HCT116 (cell line): ENCODE measurements at regions not wholly inside any gene's neighbourhood (a gene's known extent, or its start where the extent isn't known, plus 50 kb on each side); places are given as distances from the start of the nearest gene placed in this dataset.

Experiments
- ATAC-seq: fragments of 200-7000 bp; cut with Tn5 transposase; 2 replicates; pipeline ENCODE4 v1.9.1; 2020; ENCODE audit warnings: mild to moderate bottlenecking, moderate library complexity
- BruUV-seq: library from RNA; stranded (reverse); fragments of 400-500 nt; replicated peaks from 2 replicates; lab custom pipeline; 2021; lab: Mats Ljungman, UMichigan
- CTCF ChIA-PET: fragments of 300-600 bp; sonication (Branson Sonifier 250); formaldehyde crosslinking; loops from one replicate; lab custom pipeline; 2021; ENCODE audit warnings: antibody characterized with exemption; lab: Charles Lee
- POLR2A ChIA-PET: fragments of 300-600, 350-600 bp; sonication (Branson Sonifier 250); formaldehyde crosslinking; loops from one replicate; lab custom pipeline; 2021; ENCODE audit warnings: antibody characterized with exemption; lab: Charles Lee
- RAD21 ChIA-PET, 2 experiments: fragments of 300-600 bp; sonication (Branson Sonifier 250); formaldehyde crosslinking; loops; one replicate each; lab custom pipeline; 2023; ENCODE audit warnings: low total read pairs in 2 of 2; ENCODE audit not compliant: uncharacterized antibody in 2 of 2, unreplicated experiment in 2 of 2, low non-redundant PET in 1 of 2; lab: Charles Lee
- DNase-seq: peaks from one replicate; pipeline ENCODE4 v3.0.0-alpha.2; 2010; ENCODE audit warnings: low read depth, low spot score
- H2AFZ ChIP-seq: fragments of 200-600 bp; shearing (Covaris generic), sonication (generic); 2 replicates; pipeline ENCODE4 v1.6.1; 2017; ENCODE audit warnings: low read depth, mixed run types, mixed read lengths, antibody characterized with exemption, low read length; ENCODE audit not compliant: poor library complexity, severe bottlenecking
- H3K27ac ChIP-seq: 2 replicates; pipeline ENCODE4 v1.5.1; 2012; ENCODE audit warnings: low read depth, low read length
- H3K27me3 ChIP-seq: fragments of 200-600 bp; sonication (generic); 2 replicates; pipeline ENCODE4 v1.6.1; 2016; ENCODE audit warnings: mixed run types, low read length, mixed read lengths; ENCODE audit not compliant: insufficient read depth
- H3K36me3 ChIP-seq, 2 experiments: fragments of 200-500 bp in 1 of 2; fragments of 200-600 bp in 1 of 2; sonication (Bioruptor generic) in 1 of 2; sonication (generic) in 1 of 2; 2 replicates each; pipeline versions ENCODE4 v1.5.1 to v1.6.1; 2014 to 2016; ENCODE audit warnings: low read length in 2 of 2, inconsistent platforms in 1 of 2, mixed read lengths in 1 of 2, mixed run types in 1 of 2; ENCODE audit not compliant: insufficient read depth in 2 of 2, control insufficient read depth in 1 of 2
- H3K4me1 ChIP-seq, 2 experiments: fragments of 200-600 bp in 1 of 2; sonication (generic) in 1 of 2; 2 replicates each; pipeline versions ENCODE4 v1.5.1 to v1.6.1; 2012 to 2017; ENCODE audit warnings: low read length in 2 of 2, inconsistent platforms in 1 of 2, mild to moderate bottlenecking in 1 of 2, mixed read lengths in 1 of 2, mixed run types in 1 of 2, moderate library complexity in 1 of 2; ENCODE audit not compliant: insufficient read depth in 2 of 2, control insufficient read depth in 1 of 2
- H3K4me2 ChIP-seq: fragments of 200-600 bp; sonication (generic); 2 replicates; pipeline ENCODE4 v1.6.1; 2017; ENCODE audit warnings: mixed run types, low read length, mixed read lengths
- H3K4me3 ChIP-seq, 2 experiments: fragments of 200-600 bp in 1 of 2; sonication (generic) in 1 of 2; replicated peaks in 1 of 2; 2 replicates each; pipeline ENCODE4 v1.5.1; 2011 to 2016; ENCODE audit warnings: low read length in 2 of 2, control low read depth in 1 of 2, low read depth in 1 of 2, mild to moderate bottlenecking in 1 of 2, mixed read lengths in 1 of 2, mixed run types in 1 of 2
- H3K79me2 ChIP-seq: fragments of 200-600 bp; sonication (generic); 2 replicates; pipeline ENCODE4 v1.6.1; 2017; ENCODE audit warnings: mild to moderate bottlenecking, mixed run types, low read length, moderate library complexity, mixed read lengths; ENCODE audit not compliant: insufficient read depth
- H3K9ac ChIP-seq: fragments of 200-600 bp; sonication (generic); 2 replicates; pipeline ENCODE4 v1.6.1; 2016; ENCODE audit warnings: low read length, mixed read lengths
- H3K9me2 ChIP-seq: fragments of 200-600 bp; sonication (generic), shearing (Covaris generic); 2 replicates; pipeline ENCODE4 v1.6.1; 2017; ENCODE audit warnings: mixed run types, mild to moderate bottlenecking, moderate library complexity; ENCODE audit not compliant: insufficient read depth
- H3K9me3 ChIP-seq, 2 experiments: fragments of 200-500 bp in 1 of 2; fragments of 200-600 bp in 1 of 2; sonication (Bioruptor generic) in 1 of 2; sonication (generic) in 1 of 2; 2 replicates each; pipeline ENCODE4 v1.6.1; 2014 to 2017; ENCODE audit warnings: low read length in 2 of 2, mixed read lengths in 2 of 2, inconsistent platforms in 1 of 2, low read depth in 1 of 2, mild to moderate bottlenecking in 1 of 2, mixed run types in 1 of 2, moderate library complexity in 1 of 2; ENCODE audit not compliant: control insufficient read depth in 1 of 2, insufficient read depth in 1 of 2
- H4K20me1 ChIP-seq: fragments of 200-600 bp; sonication (generic), shearing (Covaris generic); 2 replicates; pipeline ENCODE4 v1.6.1; 2017; ENCODE audit warnings: mixed run types, mild to moderate bottlenecking, moderate library complexity; ENCODE audit not compliant: insufficient read depth
- ATF3 ChIP-seq: IDR thresholded peaks from 2 replicates; pipeline ENCODE4 v1.6.1; 2012
- CBX3 ChIP-seq: IDR thresholded peaks from 2 replicates; pipeline ENCODE4 v1.6.1; 2012; ENCODE audit warnings: low read depth
- CEBPB ChIP-seq: IDR thresholded peaks from 2 replicates; pipeline ENCODE4 v1.6.1; 2012; ENCODE audit warnings: low read depth
- ELF1 ChIP-seq: IDR thresholded peaks from 2 replicates; pipeline ENCODE4 v1.6.1; 2012; ENCODE audit warnings: low read depth, borderline replicate concordance
- EZH2phosphoT487 ChIP-seq: fragments of 200-600 bp; IDR thresholded peaks from 2 replicates; pipeline ENCODE4 v1.6.1; 2018; ENCODE audit warnings: antibody characterized with exemption, borderline replicate concordance
- FOSL1 ChIP-seq: IDR thresholded peaks from 2 replicates; pipeline ENCODE4 v1.6.1; 2012; ENCODE audit warnings: low read depth
- JUND ChIP-seq: IDR thresholded peaks from 2 replicates; pipeline ENCODE4 v1.6.1; 2012
- POLR2AphosphoS5 ChIP-seq: IDR thresholded peaks from 2 replicates; pipeline ENCODE4 v1.6.1; 2011; ENCODE audit warnings: mild to moderate bottlenecking, low read depth, low read length, moderate library complexity
- SIN3A ChIP-seq: IDR thresholded peaks from 2 replicates; pipeline ENCODE4 v1.6.1; 2012; ENCODE audit warnings: low read depth
- SRF ChIP-seq: IDR thresholded peaks from 2 replicates; pipeline ENCODE4 v1.6.1; 2012; ENCODE audit warnings: low read depth
- TCF7L2 ChIP-seq: IDR thresholded peaks from 2 replicates; pipeline ENCODE4 v1.7.0; 2011; ENCODE audit warnings: borderline replicate concordance, inconsistent platforms; ENCODE audit not compliant: insufficient read depth, insufficient read length; ENCODE audit errors: extremely low read depth
- YY1 ChIP-seq: IDR thresholded peaks from 2 replicates; pipeline ENCODE4 v1.6.1; 2011; ENCODE audit warnings: low read length, low read depth, moderate library complexity, mild to moderate bottlenecking; ENCODE audit not compliant: insufficient replicate concordance; ENCODE audit errors: extremely low read depth
- intact Hi-C: fragments of 100-400 bp; cut with micrococcal nuclease; formaldehyde crosslinking; loops from 2 replicates; pipeline ENCODE4 v1.10.0; 2022
- TF ChIP-seq, protein P1 (sequence below): IDR thresholded peaks from 2 replicates; pipeline ENCODE4 v1.6.1; 2012
- TF ChIP-seq, protein P2 (sequence below): IDR thresholded peaks from 2 replicates; pipeline ENCODE4 v1.6.1; 2012; ENCODE audit warnings: low read depth

GRCh38 chr9:110142868-110143481, 65.0 kb downstream of the C9orf152 start (continued):
- TF ChIP-seq, protein P1, sequence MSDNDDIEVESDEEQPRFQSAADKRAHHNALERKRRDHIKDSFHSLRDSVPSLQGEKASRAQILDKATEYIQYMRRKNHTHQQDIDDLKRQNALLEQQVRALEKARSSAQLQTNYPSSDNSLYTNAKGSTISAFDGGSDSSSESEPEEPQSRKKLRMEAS = no peak
- TF ChIP-seq ELF1 = no peak

GRCh38 chr9:110143485-110143884, 64.5 kb downstream of the C9orf152 start:
- ATAC-seq (no peak), DNase-seq (no peak)
- Histone ChIP-seq H2AFZ (no peak overlapping the region), H3K4me2 (no peak overlapping the region), H3K4me3 (no peak overlapping the region), H3K36me3 (peaks cover 0 to 11% of the 10 kb centered on the region in 2 experiments; a peak in 1 of 4 replicates), H4K20me1 (peaks cover 4% of the 10 kb centered on the region; the same call in 1 of the 2 replicates), H3K27me3 (no peaks in the 10 kb centered on the region), H3K9me2 (0 out of 2 replicates have a peak, but pooled peaks cover 2% of the 10 kb centered on the region), H3K27ac (no peak overlapping the region), H3K9ac (no peak overlapping the region), H3K79me2 (peaks cover 84% of the 10 kb centered on the region), H3K4me1 (no peaks in the 10 kb centered on the region), H3K9me3 (no peaks in the 10 kb centered on the region)
- TF ChIP-seq POLR2AphosphoS5 (no peak), ATF3 (no peak)
- ChIA-PET POLR2A (no interaction called here), CTCF (interaction anchor here (1.0 to 1.2 kb wide), 2 partner anchors 9 to 240 kb away, joined by 3 read pairs; no protein-coding TSS in a partner anchor), RAD21 (no interaction called here)
- BruUV-seq = no TSS peak
- intact Hi-C loops = no loop called here

GRCh38 chr9:110143950-110144545, 63.9 kb downstream of the C9orf152 start:
- Histone ChIP-seq H3K4me3 (no peak overlapping the region), H3K4me2 (no peak overlapping the region), H3K79me2 (peaks cover 85% of the 10 kb centered on the region), H4K20me1 (peaks cover 4% of the 10 kb centered on the region; the same call in 1 of the 2 replicates), H3K9me3 (no peaks in the 10 kb centered on the region), H3K4me1 (no peaks in the 10 kb centered on the region), H3K9ac (no peak overlapping the region), H2AFZ (no peak overlapping the region), H3K9me2 (0 out of 2 replicates have a peak, but pooled peaks cover 2% of the 10 kb centered on the region), H3K36me3 (peaks cover 0 to 7% of the 10 kb centered on the region in 2 experiments; a peak in 1 of 4 replicates), H3K27me3 (no peaks in the 10 kb centered on the region), H3K27ac (no peak overlapping the region)
- TF ChIP-seq YY1 (no peak), CEBPB (no peak), SRF (no peak), JUND (no peak), CBX3 (no peak), FOSL1 (no peak), SIN3A (no peak), TCF7L2 (no peak), EZH2phosphoT487 (no peak)
- TF ChIP-seq, protein P2, sequence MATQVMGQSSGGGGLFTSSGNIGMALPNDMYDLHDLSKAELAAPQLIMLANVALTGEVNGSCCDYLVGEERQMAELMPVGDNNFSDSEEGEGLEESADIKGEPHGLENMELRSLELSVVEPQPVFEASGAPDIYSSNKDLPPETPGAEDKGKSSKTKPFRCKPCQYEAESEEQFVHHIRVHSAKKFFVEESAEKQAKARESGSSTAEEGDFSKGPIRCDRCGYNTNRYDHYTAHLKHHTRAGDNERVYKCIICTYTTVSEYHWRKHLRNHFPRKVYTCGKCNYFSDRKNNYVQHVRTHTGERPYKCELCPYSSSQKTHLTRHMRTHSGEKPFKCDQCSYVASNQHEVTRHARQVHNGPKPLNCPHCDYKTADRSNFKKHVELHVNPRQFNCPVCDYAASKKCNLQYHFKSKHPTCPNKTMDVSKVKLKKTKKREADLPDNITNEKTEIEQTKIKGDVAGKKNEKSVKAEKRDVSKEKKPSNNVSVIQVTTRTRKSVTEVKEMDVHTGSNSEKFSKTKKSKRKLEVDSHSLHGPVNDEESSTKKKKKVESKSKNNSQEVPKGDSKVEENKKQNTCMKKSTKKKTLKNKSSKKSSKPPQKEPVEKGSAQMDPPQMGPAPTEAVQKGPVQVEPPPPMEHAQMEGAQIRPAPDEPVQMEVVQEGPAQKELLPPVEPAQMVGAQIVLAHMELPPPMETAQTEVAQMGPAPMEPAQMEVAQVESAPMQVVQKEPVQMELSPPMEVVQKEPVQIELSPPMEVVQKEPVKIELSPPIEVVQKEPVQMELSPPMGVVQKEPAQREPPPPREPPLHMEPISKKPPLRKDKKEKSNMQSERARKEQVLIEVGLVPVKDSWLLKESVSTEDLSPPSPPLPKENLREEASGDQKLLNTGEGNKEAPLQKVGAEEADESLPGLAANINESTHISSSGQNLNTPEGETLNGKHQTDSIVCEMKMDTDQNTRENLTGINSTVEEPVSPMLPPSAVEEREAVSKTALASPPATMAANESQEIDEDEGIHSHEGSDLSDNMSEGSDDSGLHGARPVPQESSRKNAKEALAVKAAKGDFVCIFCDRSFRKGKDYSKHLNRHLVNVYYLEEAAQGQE = no peak
- ChIA-PET CTCF (interaction anchor here (1.0 to 1.2 kb wide), 2 partner anchors 8 to 241 kb away, joined by 3 read pairs; no protein-coding TSS in a partner anchor), RAD21 (no interaction called here), POLR2A (no interaction called here)
- no TSS peak for BruUV-seq
- DNase-seq (no peak), ATAC-seq (no peak)
- intact Hi-C loops = no loop called here
